ENCODE measurements at regions not wholly inside any gene's neighbourhood (a gene's known extent, or its start where the extent isn't known, plus 50 kb on each side); places are given as distances from the start of the nearest gene placed in this dataset.

DNA sequence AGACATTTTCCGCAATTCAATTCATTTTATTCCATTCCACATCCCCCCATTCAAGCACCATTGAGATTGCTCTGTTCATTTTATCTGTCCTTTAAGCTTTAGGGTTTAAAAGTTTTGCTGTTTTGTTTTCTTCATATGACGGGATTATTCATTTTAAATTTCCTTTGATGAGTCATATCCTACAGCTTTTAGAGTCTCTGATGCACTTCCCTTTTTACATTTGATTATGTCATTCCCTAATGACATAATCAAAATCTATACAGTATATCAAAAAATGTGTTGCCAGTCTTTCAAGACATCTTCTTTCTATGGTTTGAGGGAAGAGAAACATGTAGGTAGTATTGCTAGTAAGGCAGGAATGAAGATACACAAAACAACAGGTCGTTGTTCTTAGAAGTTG, 456.3 kb downstream of the PDGFC start:
- Histone ChIP-seq H3K36me3 (ENCODE audit: control insufficient read depth in 1 of 2, insufficient read depth in 2 of 2, low read length in 2 of 2) (no peaks in the 10 kb centered on the region), H3K9me2 (ENCODE audit: insufficient read depth) (no peaks in the 10 kb centered on the region), H3K9ac (ENCODE audit: low read length) (no peak overlapping the region), H3K27me3 (ENCODE audit: insufficient read depth, low read length) (no peaks in the 10 kb centered on the region), H3K9me3 (ENCODE audit: control insufficient read depth in 1 of 2, insufficient read depth in 1 of 2, low read depth in 1 of 2, low read length in 2 of 2) (no peaks in the 10 kb centered on the region), H3K79me2 (ENCODE audit: insufficient read depth, low read length) (no peaks in the 10 kb centered on the region), H3K27ac (ENCODE audit: low read depth, low read length) (no peak overlapping the region), H4K20me1 (ENCODE audit: insufficient read depth) (no peaks in the 10 kb centered on the region), H2AFZ (ENCODE audit: low read depth, low read length, poor library complexity, severe bottlenecking) (no peak overlapping the region), H3K4me1 (ENCODE audit: control insufficient read depth in 1 of 2, insufficient read depth in 2 of 2, low read length in 2 of 2) (no peaks in the 10 kb centered on the region), H3K4me2 (ENCODE audit: low read length) (no peak overlapping the region), H3K4me3 (replicated peaks in 1 of 2; ENCODE audit: low read depth in 1 of 2, low read length in 2 of 2) (no peak overlapping the region)
- BruUV-seq (replicated peaks): no TSS peak
- TF ChIP-seq RAD21 (IDR thresholded peaks at IDR 0.05; ENCODE audit: low read depth): no peak
- TF ChIP-seq SRF (IDR thresholded peaks at IDR 0.05; ENCODE audit: low read depth): no peak
- TF ChIP-seq, protein P1, sequence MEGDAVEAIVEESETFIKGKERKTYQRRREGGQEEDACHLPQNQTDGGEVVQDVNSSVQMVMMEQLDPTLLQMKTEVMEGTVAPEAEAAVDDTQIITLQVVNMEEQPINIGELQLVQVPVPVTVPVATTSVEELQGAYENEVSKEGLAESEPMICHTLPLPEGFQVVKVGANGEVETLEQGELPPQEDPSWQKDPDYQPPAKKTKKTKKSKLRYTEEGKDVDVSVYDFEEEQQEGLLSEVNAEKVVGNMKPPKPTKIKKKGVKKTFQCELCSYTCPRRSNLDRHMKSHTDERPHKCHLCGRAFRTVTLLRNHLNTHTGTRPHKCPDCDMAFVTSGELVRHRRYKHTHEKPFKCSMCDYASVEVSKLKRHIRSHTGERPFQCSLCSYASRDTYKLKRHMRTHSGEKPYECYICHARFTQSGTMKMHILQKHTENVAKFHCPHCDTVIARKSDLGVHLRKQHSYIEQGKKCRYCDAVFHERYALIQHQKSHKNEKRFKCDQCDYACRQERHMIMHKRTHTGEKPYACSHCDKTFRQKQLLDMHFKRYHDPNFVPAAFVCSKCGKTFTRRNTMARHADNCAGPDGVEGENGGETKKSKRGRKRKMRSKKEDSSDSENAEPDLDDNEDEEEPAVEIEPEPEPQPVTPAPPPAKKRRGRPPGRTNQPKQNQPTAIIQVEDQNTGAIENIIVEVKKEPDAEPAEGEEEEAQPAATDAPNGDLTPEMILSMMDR (IDR thresholded peaks at IDR 0.05 in 2 of 3, conservative IDR thresholded peaks at IDR 0.05 in 1 of 3; ENCODE audit: borderline replicate concordance in 1 of 3, insufficient read depth in 1 of 3, low read depth in 2 of 3, low read length in 2 of 3): no peak
- TF ChIP-seq EGR1 (IDR thresholded peaks at IDR 0.05; ENCODE audit: low read depth): no peak
- TF ChIP-seq POLR2AphosphoS5 (IDR thresholded peaks at IDR 0.05; ENCODE audit: low read depth, low read length): no peak
- no peak for TF ChIP-seq ELF1 (IDR thresholded peaks at IDR 0.05; ENCODE audit: borderline replicate concordance, low read depth)
- TF ChIP-seq, protein P2, sequence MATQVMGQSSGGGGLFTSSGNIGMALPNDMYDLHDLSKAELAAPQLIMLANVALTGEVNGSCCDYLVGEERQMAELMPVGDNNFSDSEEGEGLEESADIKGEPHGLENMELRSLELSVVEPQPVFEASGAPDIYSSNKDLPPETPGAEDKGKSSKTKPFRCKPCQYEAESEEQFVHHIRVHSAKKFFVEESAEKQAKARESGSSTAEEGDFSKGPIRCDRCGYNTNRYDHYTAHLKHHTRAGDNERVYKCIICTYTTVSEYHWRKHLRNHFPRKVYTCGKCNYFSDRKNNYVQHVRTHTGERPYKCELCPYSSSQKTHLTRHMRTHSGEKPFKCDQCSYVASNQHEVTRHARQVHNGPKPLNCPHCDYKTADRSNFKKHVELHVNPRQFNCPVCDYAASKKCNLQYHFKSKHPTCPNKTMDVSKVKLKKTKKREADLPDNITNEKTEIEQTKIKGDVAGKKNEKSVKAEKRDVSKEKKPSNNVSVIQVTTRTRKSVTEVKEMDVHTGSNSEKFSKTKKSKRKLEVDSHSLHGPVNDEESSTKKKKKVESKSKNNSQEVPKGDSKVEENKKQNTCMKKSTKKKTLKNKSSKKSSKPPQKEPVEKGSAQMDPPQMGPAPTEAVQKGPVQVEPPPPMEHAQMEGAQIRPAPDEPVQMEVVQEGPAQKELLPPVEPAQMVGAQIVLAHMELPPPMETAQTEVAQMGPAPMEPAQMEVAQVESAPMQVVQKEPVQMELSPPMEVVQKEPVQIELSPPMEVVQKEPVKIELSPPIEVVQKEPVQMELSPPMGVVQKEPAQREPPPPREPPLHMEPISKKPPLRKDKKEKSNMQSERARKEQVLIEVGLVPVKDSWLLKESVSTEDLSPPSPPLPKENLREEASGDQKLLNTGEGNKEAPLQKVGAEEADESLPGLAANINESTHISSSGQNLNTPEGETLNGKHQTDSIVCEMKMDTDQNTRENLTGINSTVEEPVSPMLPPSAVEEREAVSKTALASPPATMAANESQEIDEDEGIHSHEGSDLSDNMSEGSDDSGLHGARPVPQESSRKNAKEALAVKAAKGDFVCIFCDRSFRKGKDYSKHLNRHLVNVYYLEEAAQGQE (IDR thresholded peaks at IDR 0.05; ENCODE audit: low read depth): no peak
- ATAC-seq: no peak
- POLR2A ChIA-PET: no interaction called here
- no peak for DNase-seq (ENCODE audit: low read depth, low spot score)
- intact Hi-C loops (cut with micrococcal nuclease): no loop called here
- RAD21 ChIA-PET (ENCODE audit: low non-redundant PET in 1 of 2, low total read pairs in 2 of 2, uncharacterized antibody in 2 of 2, unreplicated experiment in 2 of 2): no interaction called here
- CTCF ChIA-PET: no interaction called here

Measured in HCT116 (cell line).